Mesenchymal stem cell (in vitro differentiated cells and primary cell): ENCODE measurements at regions not wholly inside any gene's neighbourhood (a gene's known extent, or its start where the extent isn't known, plus 50 kb on each side); places are given as distances from the start of the nearest gene placed in this dataset.
"Not testable (repeated sequence)": the region's sequence is repeated elsewhere in the genome, so short reads cannot be mapped to it uniquely, and the experiment has no call there.

Experiments
- DNase-seq: peaks from one replicate; pipeline ENCODE4 v3.0.0-alpha.2; 2013
- H2AFZ ChIP-seq: one replicate; pipeline ENCODE4 v1.6.1; 2013; ENCODE audit warnings: low read depth, mild to moderate bottlenecking, control low read depth, inconsistent platforms, low read length, moderate library complexity
- H2AK5ac ChIP-seq: 2 replicates; pipeline ENCODE4 v1.6.1; 2013; ENCODE audit warnings: low read length, moderate library complexity, mild to moderate bottlenecking, inconsistent platforms; ENCODE audit not compliant: severe bottlenecking
- H2BK120ac ChIP-seq: one replicate; pipeline ENCODE4 v1.6.1; 2013; ENCODE audit warnings: low read depth, mild to moderate bottlenecking, inconsistent platforms, low read length, moderate library complexity
- H2BK12ac ChIP-seq, 2 experiments: one replicate each; pipeline ENCODE4 v1.6.1; 2013; ENCODE audit warnings: inconsistent platforms in 2 of 2, low read length in 2 of 2, mild to moderate bottlenecking in 2 of 2, moderate library complexity in 2 of 2, control low read depth in 1 of 2
- H2BK15ac ChIP-seq: one replicate; pipeline ENCODE4 v1.6.1; 2013; ENCODE audit warnings: mild to moderate bottlenecking, low read depth, inconsistent platforms; ENCODE audit not compliant: poor library complexity, severe bottlenecking
- H2BK5ac ChIP-seq: 2 replicates; pipeline ENCODE4 v1.6.1; 2013; ENCODE audit warnings: low read depth, mild to moderate bottlenecking, low read length, control low read depth, inconsistent platforms; ENCODE audit not compliant: poor library complexity, severe bottlenecking
- H3K14ac ChIP-seq, 2 experiments: one replicate each; pipeline ENCODE4 v1.6.1; 2013; ENCODE audit warnings: inconsistent platforms in 2 of 2, low read length in 2 of 2, control low read depth in 1 of 2, mild to moderate bottlenecking in 1 of 2, moderate library complexity in 1 of 2
- H3K18ac ChIP-seq, 2 experiments: one replicate each; pipeline ENCODE4 v1.6.1; 2013; ENCODE audit warnings: inconsistent platforms in 2 of 2, low read length in 2 of 2, control low read depth in 1 of 2, low read depth in 1 of 2, mild to moderate bottlenecking in 1 of 2
- H3K23ac ChIP-seq, 2 experiments: one replicate each; pipeline ENCODE4 v1.6.1; 2013; ENCODE audit warnings: inconsistent platforms in 2 of 2, low read length in 2 of 2, mild to moderate bottlenecking in 2 of 2, moderate library complexity in 2 of 2, control low read depth in 1 of 2
- H3K27ac ChIP-seq: 2 replicates; pipeline ENCODE4 v1.5.1; 2013; ENCODE audit warnings: mild to moderate bottlenecking, moderate library complexity, low read length, control low read depth, inconsistent platforms; ENCODE audit not compliant: poor library complexity, severe bottlenecking
- H3K27me3 ChIP-seq, 2 experiments: 2 replicates each; pipeline versions ENCODE4 v1.6.1 to v1.7.0; 2013; ENCODE audit warnings: low read length in 2 of 2, mild to moderate bottlenecking in 2 of 2, moderate library complexity in 2 of 2, control low read depth in 1 of 2, inconsistent platforms in 1 of 2; ENCODE audit not compliant: control insufficient read depth in 1 of 2, insufficient read depth in 1 of 2
- H3K36me3 ChIP-seq, 2 experiments: 2 replicates each; pipeline versions ENCODE4 v1.6.1 to v1.7.0; 2013; ENCODE audit warnings: low read length in 2 of 2, control low read depth in 1 of 2, inconsistent platforms in 1 of 2, low read depth in 1 of 2, mild to moderate bottlenecking in 1 of 2; ENCODE audit not compliant: insufficient read depth in 2 of 2, control insufficient read depth in 1 of 2
- H3K4ac ChIP-seq, 2 experiments: one replicate each; pipeline ENCODE4 v1.6.1; 2013; ENCODE audit warnings: inconsistent platforms in 2 of 2, low read length in 2 of 2, mild to moderate bottlenecking in 2 of 2, moderate library complexity in 2 of 2, control low read depth in 1 of 2, low read depth in 1 of 2
- H3K4me1 ChIP-seq: 2 replicates; pipeline ENCODE4 v1.6.1; 2013; ENCODE audit warnings: low read depth, low read length, control low read depth; ENCODE audit not compliant: control insufficient read depth, insufficient read depth
- H3K4me2 ChIP-seq: 2 replicates; pipeline ENCODE4 v1.6.1; 2013; ENCODE audit warnings: low read length, mild to moderate bottlenecking, inconsistent platforms; ENCODE audit not compliant: poor library complexity, severe bottlenecking
- H3K4me3 ChIP-seq, 2 experiments: 2 replicates each; pipeline versions ENCODE4 v1.5.1 to v1.7.0; 2013; ENCODE audit warnings: low read length in 2 of 2, mild to moderate bottlenecking in 2 of 2, control low read depth in 1 of 2, low read depth in 1 of 2; ENCODE audit not compliant: insufficient read depth in 1 of 2
- H3K79me1 ChIP-seq: replicated peaks from 2 replicates; pipeline ENCODE4 v1.6.1; 2013; ENCODE audit warnings: mild to moderate bottlenecking, control low read depth, low read length, inconsistent platforms; ENCODE audit not compliant: poor library complexity, severe bottlenecking
- H3K9ac ChIP-seq: 2 replicates; pipeline ENCODE4 v1.7.0; 2013; ENCODE audit warnings: mild to moderate bottlenecking, low read length, moderate library complexity
- H3K9me3 ChIP-seq: 2 replicates; pipeline ENCODE4 v1.7.0; 2013; ENCODE audit warnings: mild to moderate bottlenecking, low read length; ENCODE audit not compliant: control insufficient read depth
- H4K8ac ChIP-seq: one replicate; pipeline ENCODE4 v1.6.1; 2013; ENCODE audit warnings: inconsistent platforms, mild to moderate bottlenecking, low read length, moderate library complexity
- H4K91ac ChIP-seq: one replicate; pipeline ENCODE4 v1.6.1; 2013; ENCODE audit warnings: mild to moderate bottlenecking, low read length, inconsistent platforms
- WGBS: methylation state at CpG from one replicate; pipeline ENCODE4 v1.1.7; 2013; ENCODE audit warnings: mixed read lengths; 5-methylcytosine and 5-hydroxymethylcytosine counted together

DNA sequence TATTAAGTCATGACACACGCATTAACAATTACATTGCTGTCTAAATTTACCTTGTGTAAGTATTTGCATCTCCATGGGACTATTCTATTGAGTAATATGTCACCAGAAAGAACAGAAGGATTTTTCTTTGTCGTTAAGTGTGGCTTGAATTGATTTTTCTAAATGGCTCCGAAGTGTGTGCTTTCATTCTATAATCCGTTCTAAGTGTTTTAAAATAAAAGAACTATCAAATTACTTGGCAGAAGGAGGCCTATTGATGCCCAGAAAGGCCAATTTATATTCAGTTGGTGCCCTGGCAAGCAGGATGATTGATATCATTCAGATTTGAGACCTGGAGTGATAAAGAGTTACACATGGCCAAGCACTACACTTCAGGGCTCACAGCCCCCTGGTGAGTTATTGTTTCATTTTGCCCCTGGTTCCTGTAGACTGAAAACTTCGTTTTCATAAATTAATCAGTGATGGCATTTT lies 538.9 kb upstream of the ANO5 start:
- Histone ChIP-seq H2BK15ac (no peak overlapping the region), H3K4me1 (no peaks in the 10 kb centered on the region), H4K8ac (no peak overlapping the region), H3K9me3 (no peaks in the 10 kb centered on the region), H2BK5ac (no peak overlapping the region), H3K27me3 (no peaks in the 10 kb centered on the region), H3K27ac (no peak overlapping the region), H3K4me2 (no peak overlapping the region), H3K14ac (no peak overlapping the region), H2BK12ac (no peak overlapping the region), H2BK120ac (no peak overlapping the region), H2AFZ (no peak overlapping the region), H3K23ac (no peak overlapping the region), H3K36me3 (no peaks in the 10 kb centered on the region), H3K4ac (no peak overlapping the region), H3K9ac (no peak overlapping the region), H3K4me3 (no peak overlapping the region), H2AK5ac (no peak overlapping the region), H3K18ac (no peak overlapping the region), H3K79me1 (no peaks in the 10 kb centered on the region), H4K91ac (no peak overlapping the region)
- WGBS = 0% methylated on average over 1 of the region's 5 CpGs
- no peak for DNase-seq

DNA sequence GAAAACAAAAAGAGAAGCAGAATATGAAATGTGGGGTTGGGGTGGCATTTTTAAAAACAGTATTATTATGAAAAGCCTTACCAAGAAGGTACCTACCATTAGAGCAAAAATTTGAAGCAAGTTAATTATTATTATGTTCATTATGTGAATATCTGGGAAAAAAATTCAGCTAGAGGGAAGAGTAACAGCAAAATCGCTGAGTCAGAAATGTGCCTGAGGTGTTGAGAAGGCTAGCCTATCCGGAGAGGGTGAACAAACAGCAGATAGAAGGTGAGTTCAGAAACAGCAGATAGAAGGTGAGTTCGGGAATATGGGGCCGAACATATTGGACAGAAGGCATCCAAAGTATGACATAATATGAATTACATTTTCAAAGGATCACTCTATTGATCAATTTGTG lies 536.8 kb upstream of the ANO5 start:
- H3K14ac ChIP-seq = no peak overlapping the region
- WGBS = 40% methylated on average over 2 of the region's 4 CpGs

DNA sequence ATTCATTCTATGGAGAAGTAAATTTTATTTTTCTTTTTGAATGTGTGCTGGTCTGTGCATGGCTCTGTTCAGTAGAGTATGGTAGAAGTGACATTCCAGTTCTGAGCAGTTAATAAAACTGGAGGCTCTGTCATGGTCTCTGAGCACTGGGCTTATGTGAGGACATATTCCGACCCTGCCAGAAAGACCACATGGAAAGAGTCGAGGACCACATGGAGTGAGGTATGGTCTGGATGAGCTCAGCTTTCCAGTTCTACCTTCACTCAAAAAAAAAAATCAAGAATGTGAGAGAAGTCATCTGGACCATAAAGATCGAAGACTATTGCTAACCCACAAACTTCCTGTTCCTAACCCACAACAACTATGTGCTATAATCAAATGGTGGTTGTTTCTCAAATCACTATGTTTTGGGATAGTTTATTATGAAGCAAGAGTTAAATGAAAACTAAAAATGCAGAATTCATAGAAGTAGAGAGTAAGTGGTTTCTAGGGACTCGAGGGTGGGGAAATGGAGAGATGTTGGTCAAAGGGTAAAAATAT lies 534.2 kb upstream of the ANO5 start:
- no peak overlapping the region for H3K14ac ChIP-seq
- no peak overlapping the region for H3K4ac ChIP-seq
- no peak overlapping the region for H4K91ac ChIP-seq
- no peak overlapping the region for H3K4me3 ChIP-seq
- H3K4me1 ChIP-seq = no peaks in the 10 kb centered on the region
- no peak overlapping the region for H3K4me2 ChIP-seq
- H3K27ac ChIP-seq = no peak overlapping the region
- no peaks in the 10 kb centered on the region for H3K9me3 ChIP-seq
- no peak overlapping the region for H3K9ac ChIP-seq
- no peak overlapping the region for H3K23ac ChIP-seq
- no peaks in the 10 kb centered on the region for H3K27me3 ChIP-seq
- no peak overlapping the region for H3K18ac ChIP-seq
- no peak overlapping the region for H2BK120ac ChIP-seq
- no peaks in the 10 kb centered on the region for H3K79me1 ChIP-seq
- 86% methylated on average over 3 of the region's 4 CpGs for WGBS
- H2AK5ac ChIP-seq = no peak overlapping the region
- no peak overlapping the region for H2BK15ac ChIP-seq
- H2BK12ac ChIP-seq = no peak overlapping the region
- DNase-seq = no peak
- no peak overlapping the region for H4K8ac ChIP-seq
- no peaks in the 10 kb centered on the region for H3K36me3 ChIP-seq
- no peak overlapping the region for H2BK5ac ChIP-seq
- H2AFZ ChIP-seq = no peak overlapping the region

More for the DNA sequence above, 536.8 kb upstream of the ANO5 start:
- Histone ChIP-seq H2BK15ac (no peak overlapping the region), H2AK5ac (no peak overlapping the region), H3K4me3 (no peak overlapping the region), H3K27me3 (no peaks in the 10 kb centered on the region), H3K4me1 (no peaks in the 10 kb centered on the region), H3K79me1 (no peaks in the 10 kb centered on the region), H2AFZ (no peak overlapping the region), H4K8ac (no peak overlapping the region), H3K9ac (no peak overlapping the region), H3K18ac (no peak overlapping the region), H2BK120ac (no peak overlapping the region), H4K91ac (no peak overlapping the region), H3K27ac (no peak overlapping the region), H3K36me3 (no peaks in the 10 kb centered on the region), H3K4me2 (no peak overlapping the region), H3K9me3 (no peaks in the 10 kb centered on the region), H2BK12ac (no peak overlapping the region), H2BK5ac (no peak overlapping the region), H3K4ac (no peak overlapping the region), H3K23ac (no peak overlapping the region)
- DNase-seq = no peak

DNA sequence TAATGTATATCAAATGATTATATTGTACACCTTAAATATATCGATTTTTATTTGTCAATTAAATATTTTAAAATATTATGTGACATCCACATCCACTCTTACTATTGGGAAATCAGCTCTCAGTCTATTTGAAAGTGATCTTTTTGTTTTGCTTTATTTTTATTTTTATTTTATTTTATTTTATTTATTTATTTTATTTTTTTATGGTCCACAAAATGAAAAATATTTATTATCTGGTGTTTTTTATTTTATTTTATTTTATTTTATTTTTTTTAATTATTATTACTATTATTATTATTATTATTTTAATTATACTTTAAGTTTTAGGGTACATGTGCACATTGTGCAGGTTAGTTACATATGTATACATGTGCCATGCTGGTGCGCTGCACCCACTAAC lies 533.5 kb upstream of the ANO5 start:
- not testable (repeated sequence) for H3K4me1 ChIP-seq, H3K4ac ChIP-seq, H3K27me3 ChIP-seq, H2AK5ac ChIP-seq, H2AFZ ChIP-seq, H3K9me3 ChIP-seq, H4K91ac ChIP-seq, H3K79me1 ChIP-seq, H4K8ac ChIP-seq, H2BK5ac ChIP-seq, H3K4me3 ChIP-seq, DNase-seq, H2BK120ac ChIP-seq, H3K36me3 ChIP-seq, H2BK15ac ChIP-seq, H3K23ac ChIP-seq, H2BK12ac ChIP-seq, H3K18ac ChIP-seq, H3K4me2 ChIP-seq, H3K14ac ChIP-seq, H3K9ac ChIP-seq, H3K27ac ChIP-seq
- WGBS = no CpG with 5 or more reads among the region's 2 CpGs
